GM12873 (cell line): ENCODE measurements at regions not wholly inside any gene's neighbourhood (a gene's known extent, or its start where the extent isn't known, plus 50 kb on each side); places are given as distances from the start of the nearest gene placed in this dataset.

Experiments used
- TF ChIP-seq, protein P1 (sequence below): IDR thresholded peaks from 2 replicates; pipeline ENCODE4 v1.5.1; 2012; ENCODE audit warnings: low read depth, mild to moderate bottlenecking, moderate library complexity, low read length, control low read depth; ENCODE audit not compliant: insufficient read depth; ENCODE audit errors: missing control alignments

DNA sequence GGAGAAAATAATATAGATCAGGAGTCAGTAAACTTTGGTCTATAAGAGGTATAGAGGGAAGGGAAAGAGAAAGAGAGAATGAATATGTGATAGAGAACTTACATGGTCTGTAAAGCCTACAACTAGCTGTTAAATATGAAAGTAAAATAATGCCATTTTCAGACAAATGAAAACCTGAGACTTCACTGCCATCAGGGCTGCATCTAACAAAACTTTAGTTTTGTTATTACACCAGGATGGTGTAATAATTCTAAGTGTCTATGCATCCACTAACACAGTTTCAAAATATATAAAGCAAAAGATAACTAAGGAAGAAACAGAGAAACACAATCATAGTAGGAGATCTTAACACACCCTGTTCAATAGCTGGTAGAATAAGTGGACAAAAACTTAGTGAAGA is 217.7 kb downstream of the KLF13 start:
- TF ChIP-seq, protein P1, sequence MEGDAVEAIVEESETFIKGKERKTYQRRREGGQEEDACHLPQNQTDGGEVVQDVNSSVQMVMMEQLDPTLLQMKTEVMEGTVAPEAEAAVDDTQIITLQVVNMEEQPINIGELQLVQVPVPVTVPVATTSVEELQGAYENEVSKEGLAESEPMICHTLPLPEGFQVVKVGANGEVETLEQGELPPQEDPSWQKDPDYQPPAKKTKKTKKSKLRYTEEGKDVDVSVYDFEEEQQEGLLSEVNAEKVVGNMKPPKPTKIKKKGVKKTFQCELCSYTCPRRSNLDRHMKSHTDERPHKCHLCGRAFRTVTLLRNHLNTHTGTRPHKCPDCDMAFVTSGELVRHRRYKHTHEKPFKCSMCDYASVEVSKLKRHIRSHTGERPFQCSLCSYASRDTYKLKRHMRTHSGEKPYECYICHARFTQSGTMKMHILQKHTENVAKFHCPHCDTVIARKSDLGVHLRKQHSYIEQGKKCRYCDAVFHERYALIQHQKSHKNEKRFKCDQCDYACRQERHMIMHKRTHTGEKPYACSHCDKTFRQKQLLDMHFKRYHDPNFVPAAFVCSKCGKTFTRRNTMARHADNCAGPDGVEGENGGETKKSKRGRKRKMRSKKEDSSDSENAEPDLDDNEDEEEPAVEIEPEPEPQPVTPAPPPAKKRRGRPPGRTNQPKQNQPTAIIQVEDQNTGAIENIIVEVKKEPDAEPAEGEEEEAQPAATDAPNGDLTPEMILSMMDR, result no peak

DNA sequence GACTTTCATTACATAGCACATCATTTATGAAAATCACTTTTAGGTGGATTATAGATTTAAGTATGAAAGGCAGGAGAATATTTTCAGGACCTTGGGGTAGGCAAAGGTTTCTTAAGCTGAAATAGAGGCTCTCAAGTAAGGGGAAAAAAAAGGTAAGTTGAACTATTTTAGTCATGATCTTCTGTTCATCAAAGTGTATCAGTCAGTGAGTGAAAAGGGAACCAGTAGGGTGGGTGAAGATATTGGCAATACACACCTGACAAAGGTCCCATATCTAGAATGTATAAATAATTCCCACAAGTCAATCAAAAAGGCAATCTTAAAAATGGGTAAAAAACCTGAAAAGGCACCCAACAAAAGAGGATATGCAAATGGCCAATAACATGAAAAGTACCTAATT is 218.6 kb downstream of the KLF13 start:
- TF ChIP-seq, protein P1, result no peak

DNA sequence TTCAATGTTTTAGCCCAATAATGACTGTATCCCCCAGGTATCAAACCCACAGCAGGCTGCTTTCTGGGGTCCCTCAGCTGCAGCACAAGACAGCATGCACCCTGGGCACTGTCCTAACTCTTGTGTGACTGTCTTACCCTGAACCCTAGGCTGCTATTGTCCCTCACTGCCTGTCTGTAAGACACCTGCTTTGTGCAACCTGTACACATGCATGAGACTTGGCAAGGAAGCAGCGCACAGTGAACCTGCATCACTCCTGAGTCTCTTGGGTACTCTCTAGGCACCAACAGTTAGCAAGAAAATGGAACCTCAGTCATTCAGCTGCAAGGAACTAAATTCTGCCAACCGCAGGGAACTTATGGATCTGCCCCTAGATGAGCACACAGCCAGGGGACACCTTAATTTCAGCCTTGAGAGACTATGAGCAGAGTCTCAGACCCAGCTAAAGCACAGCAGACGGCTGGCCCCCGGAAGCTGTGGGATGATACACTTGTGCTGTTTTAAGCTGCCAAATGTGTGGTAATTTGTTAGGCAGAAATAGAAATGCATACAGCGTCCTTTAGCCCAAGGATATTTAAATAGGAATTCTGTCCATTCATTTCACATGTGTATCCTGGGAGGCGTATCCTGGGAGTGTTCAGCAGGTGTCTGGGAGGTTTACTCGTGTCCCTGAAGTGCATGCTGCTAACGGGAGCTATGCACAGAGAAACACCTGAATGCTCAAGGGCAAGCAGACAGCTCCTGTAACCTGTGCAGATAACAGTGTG is 223.8 kb downstream of the KLF13 start:
- TF ChIP-seq, protein P1, result no peak

DNA sequence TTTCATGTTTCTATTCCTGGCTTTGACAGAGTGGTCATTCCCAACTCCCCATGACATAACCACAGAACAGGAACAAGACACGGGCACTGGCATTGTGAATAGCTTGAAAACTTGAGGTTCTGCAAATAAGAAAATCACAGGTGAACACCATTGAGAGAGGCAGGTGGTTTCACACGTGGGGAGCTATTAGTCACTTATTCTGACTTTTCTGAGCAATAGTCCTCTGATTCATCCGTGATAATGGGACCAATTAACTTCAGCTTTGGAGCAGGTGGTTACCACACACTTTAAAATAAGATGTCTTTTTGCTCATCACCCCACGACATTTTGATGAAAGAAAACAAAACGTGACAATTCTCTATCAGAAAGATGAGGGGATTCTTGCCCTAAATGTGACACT is 224.7 kb downstream of the KLF13 start:
- TF ChIP-seq, protein P1, result no peak

DNA sequence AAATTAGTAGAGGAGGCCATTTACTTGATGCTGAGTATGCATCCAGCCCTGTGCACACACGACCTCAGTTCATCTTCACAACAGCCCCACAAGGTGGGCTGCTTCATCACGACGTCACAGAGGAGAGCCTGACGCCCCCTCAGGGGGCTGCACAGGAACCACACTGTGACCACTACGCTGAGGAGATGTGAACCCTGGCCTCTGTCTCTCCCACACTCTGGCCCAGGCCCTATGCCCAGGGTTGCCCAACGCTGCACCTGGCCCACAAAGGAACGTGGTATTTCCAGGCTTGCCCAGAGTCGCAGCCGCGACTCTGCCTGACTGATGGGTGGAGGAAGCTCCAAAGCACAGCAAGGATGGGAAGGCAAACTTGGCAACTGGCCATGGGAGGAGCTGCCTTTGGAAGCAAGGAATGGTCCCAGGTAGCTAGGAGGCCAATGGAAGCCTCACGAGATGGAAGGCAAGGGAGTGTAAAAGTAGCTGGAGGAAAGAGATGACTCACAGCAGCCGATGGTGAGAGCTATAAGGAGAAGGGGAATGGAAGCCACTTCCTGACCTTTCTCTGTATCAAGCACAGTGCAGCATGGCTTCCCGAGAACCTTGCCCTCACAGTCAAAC is 226.0 kb downstream of the KLF13 start:
- TF ChIP-seq, protein P1, result no peak

DNA sequence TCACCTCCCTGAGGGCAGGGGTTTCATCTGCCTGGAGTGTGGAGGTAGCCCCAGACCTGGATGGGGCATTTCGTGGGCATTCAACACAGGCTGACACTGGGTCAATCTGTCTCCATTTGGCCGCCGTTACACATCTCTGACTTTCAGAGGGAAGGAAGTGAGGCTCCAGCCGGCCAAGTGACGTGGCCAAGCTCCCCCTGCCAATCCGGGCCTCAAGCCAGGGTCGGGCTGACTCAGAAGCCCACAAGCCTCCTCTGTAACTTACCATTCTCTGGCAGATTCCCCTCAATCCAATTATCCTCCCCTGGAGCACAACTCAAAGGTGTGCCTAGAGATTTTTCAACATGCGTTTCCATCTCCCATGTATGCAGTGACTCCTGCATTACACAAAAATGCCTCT is 227.6 kb downstream of the KLF13 start:
- TF ChIP-seq, protein P1, result no peak

DNA sequence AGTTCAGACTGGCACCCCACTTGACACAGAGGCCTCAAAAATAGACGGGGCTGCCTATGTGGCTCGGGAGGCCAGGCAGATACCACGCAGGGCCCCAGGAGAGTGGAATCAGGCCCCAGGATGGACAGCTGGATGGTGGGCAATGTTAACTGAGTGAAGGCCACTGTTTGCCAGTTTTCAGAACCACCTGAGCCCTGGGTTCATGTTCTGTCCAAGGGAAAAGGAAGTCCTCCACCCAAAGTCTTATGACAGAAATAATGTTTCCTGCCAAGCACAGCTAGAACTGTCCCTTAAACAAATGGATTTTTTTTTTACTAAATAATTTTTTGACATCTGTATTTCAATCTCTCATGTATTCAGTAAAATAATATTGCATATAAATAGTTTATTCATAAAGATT is 228.4 kb downstream of the KLF13 start:
- TF ChIP-seq, protein P1, result no peak
